IPS-18c (cell line): ENCODE measurements at regions not wholly inside any gene's neighbourhood (a gene's known extent, or its start where the extent isn't known, plus 50 kb on each side); places are given as distances from the start of the nearest gene placed in this dataset.

Source experiments
- H3K4me3 ChIP-seq: 2 replicates; pipeline ENCODE4 v1.7.0; 2013; ENCODE audit warnings: low read depth, mild to moderate bottlenecking, low read length, moderate library complexity; ENCODE audit not compliant: insufficient read depth
- H3K9me3 ChIP-seq: one replicate; pipeline ENCODE4 v1.6.1; 2013; ENCODE audit warnings: mild to moderate bottlenecking, low read length, moderate library complexity; ENCODE audit not compliant: control insufficient read depth, insufficient read depth

GRCh38 chr16:86087011-86087895 lies 188.3 kb downstream of the IRF8 start:
- Histone ChIP-seq H3K4me3 (no peak overlapping the region), H3K9me3 (no peaks in the 10 kb centered on the region)

GRCh38 chr16:86087896-86088230 lies 188.9 kb downstream of the IRF8 start:
- no peak overlapping the region for H3K4me3 ChIP-seq
- H3K9me3 ChIP-seq: no peaks in the 10 kb centered on the region

GRCh38 chr16:86088287-86088686 lies 189.3 kb downstream of the IRF8 start:
- Histone ChIP-seq H3K9me3 (no peaks in the 10 kb centered on the region), H3K4me3 (no peak overlapping the region)

GRCh38 chr16:86088816-86089215 lies 189.9 kb downstream of the IRF8 start:
- H3K4me3 ChIP-seq: no peak overlapping the region

GRCh38 chr16:86089334-86089900 lies 190.5 kb downstream of the IRF8 start:
- Histone ChIP-seq H3K4me3 (no peak overlapping the region), H3K9me3 (no peaks in the 10 kb centered on the region)

More at GRCh38 chr16:86088816-86089215, 189.9 kb downstream of the IRF8 start:
- no peaks in the 10 kb centered on the region for H3K9me3 ChIP-seq

GRCh38 chr16:86089991-86090390 lies 191.0 kb downstream of the IRF8 start:
- Histone ChIP-seq H3K4me3 (no peak overlapping the region), H3K9me3 (no peaks in the 10 kb centered on the region)

GRCh38 chr16:86090461-86091170 lies 191.7 kb downstream of the IRF8 start:
- H3K9me3 ChIP-seq: no peaks in the 10 kb centered on the region
- no peak overlapping the region for H3K4me3 ChIP-seq

GRCh38 chr16:86091976-86092375 lies 193.0 kb downstream of the IRF8 start:
- Histone ChIP-seq H3K4me3 (no peak overlapping the region), H3K9me3 (no peaks in the 10 kb centered on the region)

- Histone ChIP-seq H3K9me3 (no peaks in the 10 kb centered on the region), H3K4me3 (no peak overlapping the region)
Measured at GRCh38 chr16:86092586-86093480, 193.9 kb downstream of the IRF8 start.

- Histone ChIP-seq H3K9me3 (no peaks in the 10 kb centered on the region), H3K4me3 (no peak overlapping the region)
Measured at GRCh38 chr16:86093801-86094750, 195.1 kb downstream of the IRF8 start.

GRCh38 chr16:86095131-86095752 lies 196.3 kb downstream of the IRF8 start:
- no peak overlapping the region for H3K4me3 ChIP-seq
- H3K9me3 ChIP-seq: no peaks in the 10 kb centered on the region

GRCh38 chr16:86095906-86096485 lies 197.0 kb downstream of the IRF8 start:
- H3K4me3 ChIP-seq: no peak overlapping the region

GRCh38 chr16:86096850-86097249 lies 197.9 kb downstream of the IRF8 start:
- no peaks in the 10 kb centered on the region for H3K9me3 ChIP-seq
- no peak overlapping the region for H3K4me3 ChIP-seq

More at GRCh38 chr16:86095906-86096485, 197.0 kb downstream of the IRF8 start:
- H3K9me3 ChIP-seq: no peaks in the 10 kb centered on the region

GRCh38 chr16:86099326-86099725 lies 200.4 kb downstream of the IRF8 start:
- Histone ChIP-seq H3K4me3 (no peak overlapping the region), H3K9me3 (no peaks in the 10 kb centered on the region)
